Ectodermal cell (in vitro differentiated cells): ENCODE measurements at regions not wholly inside any gene's neighbourhood (a gene's known extent, or its start where the extent isn't known, plus 50 kb on each side); places are given as distances from the start of the nearest gene placed in this dataset.
A peak's percentile ranks its signal among the peaks of the same experiment; 100 is the strongest.

Experiments
- H3K27ac ChIP-seq: 2 replicates; pipeline ENCODE4 v1.7.0; 2013; ENCODE audit warnings: mild to moderate bottlenecking, low read depth, low read length; ENCODE audit not compliant: insufficient read depth, poor library complexity, severe bottlenecking
- H3K27me3 ChIP-seq: 2 replicates; pipeline ENCODE4 v1.7.0; 2013; ENCODE audit warnings: mild to moderate bottlenecking, low read length; ENCODE audit not compliant: insufficient read depth, control insufficient read depth, poor library complexity, severe bottlenecking
- H3K36me3 ChIP-seq: one replicate; pipeline ENCODE4 v1.7.0; 2013; ENCODE audit warnings: low read length; ENCODE audit not compliant: control insufficient read depth, insufficient read depth
- H3K4me1 ChIP-seq: one replicate; pipeline ENCODE4 v1.7.0; 2013; ENCODE audit warnings: low read length; ENCODE audit not compliant: control insufficient read depth, insufficient read depth
- H3K4me3 ChIP-seq: 2 replicates; pipeline ENCODE4 v1.7.0; 2013; ENCODE audit warnings: low read depth, low read length, control low read depth; ENCODE audit not compliant: insufficient read depth
- H3K9me3 ChIP-seq: 2 replicates; pipeline ENCODE4 v1.7.0; 2013; ENCODE audit warnings: mild to moderate bottlenecking, low read length, moderate library complexity; ENCODE audit not compliant: control insufficient read depth
- WGBS, 2 experiments: methylation state at CpG; one replicate each; pipeline ENCODE4 v1.1.7; 2013; ENCODE audit warnings: missing lambda C conversion rate in 2 of 2; 5-methylcytosine and 5-hydroxymethylcytosine counted together

- Histone ChIP-seq H3K36me3 (no peaks in the 10 kb centered on the region), H3K9me3 (no peaks in the 10 kb centered on the region), H3K27me3 (no peaks in the 10 kb centered on the region), H3K4me3 (no peak overlapping the region), H3K27ac (no peak overlapping the region), H3K4me1 (no peaks in the 10 kb centered on the region)
- WGBS, 2 experiments, result 89 to 92% methylated on average over 19 to 21 of the region's 21 CpGs
These were observed 92.3 kb upstream of the BAIAP2L1 start for GRCh38 chr7:98493030-98493778.

- Histone ChIP-seq H3K4me1 (no peaks in the 10 kb centered on the region), H3K27me3 (no peaks in the 10 kb centered on the region), H3K27ac (no peak overlapping the region), H3K4me3 (no peak overlapping the region), H3K9me3 (no peaks in the 10 kb centered on the region), H3K36me3 (no peaks in the 10 kb centered on the region)
- 86 to 89% methylated on average over 7 of the region's 7 CpGs for WGBS, 2 experiments
These were observed 87.3 kb upstream of the BAIAP2L1 start for GRCh38 chr7:98488167-98488566.

GRCh38 chr7:98483964-98484545, 83.2 kb upstream of the BAIAP2L1 start:
- no peak overlapping the region for H3K27ac ChIP-seq
- H3K4me3 ChIP-seq, result no peak overlapping the region
- H3K27me3 ChIP-seq, result no peaks in the 10 kb centered on the region
- no peaks in the 10 kb centered on the region for H3K4me1 ChIP-seq
- no peaks in the 10 kb centered on the region for H3K36me3 ChIP-seq
- no peaks in the 10 kb centered on the region for H3K9me3 ChIP-seq
- 91 to 93% methylated on average over 11 of the region's 11 CpGs for WGBS, 2 experiments

- Histone ChIP-seq H3K4me3 (no peak overlapping the region), H3K27me3 (no peaks in the 10 kb centered on the region), H3K4me1 (no peaks in the 10 kb centered on the region), H3K36me3 (no peaks in the 10 kb centered on the region), H3K9me3 (no peaks in the 10 kb centered on the region), H3K27ac (no peak overlapping the region)
- 89 to 90% methylated on average over 12 of the region's 12 CpGs for WGBS, 2 experiments
These were observed 82.5 kb upstream of the BAIAP2L1 start for GRCh38 chr7:98483276-98483963.

- no peak overlapping the region for H3K4me3 ChIP-seq
- no peaks in the 10 kb centered on the region for H3K9me3 ChIP-seq
- 89 to 93% methylated on average over 5 of the region's 5 CpGs for WGBS, 2 experiments
- H3K4me1 ChIP-seq, result no peaks in the 10 kb centered on the region
- H3K27me3 ChIP-seq, result no peaks in the 10 kb centered on the region
- no peaks in the 10 kb centered on the region for H3K36me3 ChIP-seq
- no peak overlapping the region for H3K27ac ChIP-seq
These were observed 78.4 kb upstream of the BAIAP2L1 start for GRCh38 chr7:98479318-98479717.

GRCh38 chr7:98475352-98475751, 74.5 kb upstream of the BAIAP2L1 start:
- Histone ChIP-seq H3K4me3 (no peak overlapping the region), H3K27me3 (peaks cover 5% of the 10 kb centered on the region), H3K9me3 (no peaks in the 10 kb centered on the region), H3K4me1 (no peaks in the 10 kb centered on the region), H3K36me3 (no peaks in the 10 kb centered on the region), H3K27ac (no peak overlapping the region)
- WGBS, 2 experiments, result 95 to 96% methylated on average over 3 of the region's 3 CpGs

- H3K36me3 ChIP-seq, result no peaks in the 10 kb centered on the region
- H3K27me3 ChIP-seq, result peaks cover 11% of the 10 kb centered on the region
- WGBS, 2 experiments, result 93 to 94% methylated on average over 7 of the region's 7 CpGs
- H3K4me1 ChIP-seq, result no peaks in the 10 kb centered on the region
- H3K27ac ChIP-seq, result no peak overlapping the region
- no peak overlapping the region for H3K4me3 ChIP-seq
- H3K9me3 ChIP-seq, result no peaks in the 10 kb centered on the region
These were observed 73.7 kb upstream of the BAIAP2L1 start for GRCh38 chr7:98474558-98474957.

- Histone ChIP-seq H3K27ac (no peak overlapping the region), H3K36me3 (no peaks in the 10 kb centered on the region)
These were observed 71.6 kb upstream of the BAIAP2L1 start for GRCh38 chr7:98472521-98472954.

GRCh38 chr7:98470485-98471240, 69.8 kb upstream of the BAIAP2L1 start:
- peaks cover 11% of the 10 kb centered on the region for H3K27me3 ChIP-seq
- H3K9me3 ChIP-seq, result no peaks in the 10 kb centered on the region
- no peak overlapping the region for H3K27ac ChIP-seq
- no peaks in the 10 kb centered on the region for H3K4me1 ChIP-seq
- H3K4me3 ChIP-seq, result peak overlapping the region; percentile 27
- H3K36me3 ChIP-seq, result no peaks in the 10 kb centered on the region
- WGBS, 2 experiments, result 16 to 23% methylated on average over 47 to 48 of the region's 48 CpGs

More at GRCh38 chr7:98472521-98472954, 71.6 kb upstream of the BAIAP2L1 start:
- Histone ChIP-seq H3K4me3 (no peak overlapping the region), H3K9me3 (no peaks in the 10 kb centered on the region), H3K4me1 (no peaks in the 10 kb centered on the region), H3K27me3 (peaks cover 11% of the 10 kb centered on the region)
- 89 to 92% methylated on average over 11 of the region's 11 CpGs for WGBS, 2 experiments

- H3K27me3 ChIP-seq, result peaks cover 11% of the 10 kb centered on the region
- H3K9me3 ChIP-seq, result no peaks in the 10 kb centered on the region
- WGBS, 2 experiments, result 83 to 84% methylated on average over 1 of the region's 1 CpG
- no peak overlapping the region for H3K27ac ChIP-seq
- H3K4me3 ChIP-seq, result no peak overlapping the region
- H3K4me1 ChIP-seq, result no peaks in the 10 kb centered on the region
- no peaks in the 10 kb centered on the region for H3K36me3 ChIP-seq
These were observed 68.2 kb upstream of the BAIAP2L1 start for GRCh38 chr7:98469088-98469487.
